ENCODE measurements at regions not wholly inside any gene's neighbourhood (a gene's known extent, or its start where the extent isn't known, plus 50 kb on each side); places are given as distances from the start of the nearest gene placed in this dataset.

- Mint-ChIP-seq H3K4me3 (no peak overlapping the region), H3K27ac (no peak overlapping the region)
- TF ChIP-seq CTCF (IDR thresholded peaks at IDR 0.05; ENCODE audit: unreplicated experiment in 3 of 3): no peak
Observed at GRCh38 chr2:145626301-145626700, 1106.4 kb upstream of the ZEB2 start.

GRCh38 chr2:145625111-145625510 is 1105.2 kb upstream of the ZEB2 start:
- no peaks in the 10 kb centered on the region for H3K36me3 Mint-ChIP-seq (ENCODE audit: low read depth)
- no peaks in the 10 kb centered on the region for H3K4me1 Mint-ChIP-seq
- H3K4me3 Mint-ChIP-seq: no peak overlapping the region
- H3K9me3 Mint-ChIP-seq: no peaks in the 10 kb centered on the region
- H3K27me3 Mint-ChIP-seq (ENCODE audit: low read depth): no peaks in the 10 kb centered on the region
- H3K27ac Mint-ChIP-seq: no peak overlapping the region
- TF ChIP-seq CTCF (IDR thresholded peaks at IDR 0.05; ENCODE audit: unreplicated experiment in 3 of 3): no peak

More at GRCh38 chr2:145626301-145626700, 1106.4 kb upstream of the ZEB2 start:
- Mint-ChIP-seq H3K9me3 (no peaks in the 10 kb centered on the region), H3K36me3 (ENCODE audit: low read depth) (no peaks in the 10 kb centered on the region), H3K27me3 (ENCODE audit: low read depth) (no peaks in the 10 kb centered on the region), H3K4me1 (no peaks in the 10 kb centered on the region)

- Mint-ChIP-seq H3K27me3 (ENCODE audit: low read depth) (no peaks in the 10 kb centered on the region), H3K36me3 (ENCODE audit: low read depth) (no peaks in the 10 kb centered on the region), H3K4me1 (no peaks in the 10 kb centered on the region), H3K27ac (no peak overlapping the region), H3K4me3 (no peak overlapping the region), H3K9me3 (no peaks in the 10 kb centered on the region)
- no peak for TF ChIP-seq CTCF (IDR thresholded peaks at IDR 0.05; ENCODE audit: unreplicated experiment in 3 of 3)
Observed at GRCh38 chr2:145623136-145623535, 1103.2 kb upstream of the ZEB2 start.

- Mint-ChIP-seq H3K36me3 (ENCODE audit: low read depth) (no peaks in the 10 kb centered on the region), H3K27ac (no peak overlapping the region), H3K4me1 (no peaks in the 10 kb centered on the region), H3K27me3 (ENCODE audit: low read depth) (no peaks in the 10 kb centered on the region), H3K4me3 (no peak overlapping the region), H3K9me3 (no peaks in the 10 kb centered on the region)
- TF ChIP-seq CTCF (IDR thresholded peaks at IDR 0.05; ENCODE audit: unreplicated experiment in 3 of 3): no peak
Observed at GRCh38 chr2:145622285-145622684, 1102.4 kb upstream of the ZEB2 start.

- no peak overlapping the region for H3K4me3 Mint-ChIP-seq
- H3K4me1 Mint-ChIP-seq: no peaks in the 10 kb centered on the region
- H3K9me3 Mint-ChIP-seq: peaks cover 3% of the 10 kb centered on the region
- no peaks in the 10 kb centered on the region for H3K27me3 Mint-ChIP-seq (ENCODE audit: low read depth)
- no peak for TF ChIP-seq CTCF (IDR thresholded peaks at IDR 0.05; ENCODE audit: unreplicated experiment in 3 of 3)
- H3K27ac Mint-ChIP-seq: no peak overlapping the region
- H3K36me3 Mint-ChIP-seq (ENCODE audit: low read depth): no peaks in the 10 kb centered on the region
Observed at GRCh38 chr2:145617906-145618305, 1098.0 kb upstream of the ZEB2 start.

- Mint-ChIP-seq H3K4me3 (no peak overlapping the region), H3K4me1 (no peaks in the 10 kb centered on the region), H3K27me3 (ENCODE audit: low read depth) (no peaks in the 10 kb centered on the region), H3K27ac (no peak overlapping the region), H3K9me3 (peaks cover 3% of the 10 kb centered on the region), H3K36me3 (ENCODE audit: low read depth) (no peaks in the 10 kb centered on the region)
- TF ChIP-seq CTCF (IDR thresholded peaks at IDR 0.05; ENCODE audit: unreplicated experiment in 3 of 3): no peak
Observed at GRCh38 chr2:145617420-145617819, 1097.5 kb upstream of the ZEB2 start.
